WTC11 (cell line): ENCODE measurements at regions not wholly inside any gene's neighbourhood (a gene's known extent, or its start where the extent isn't known, plus 50 kb on each side); places are given as distances from the start of the nearest gene placed in this dataset.

Source experiments
- ATAC-seq: fragments of 200-7000 bp; cut with Tn5 transposase; 2 replicates; pipeline ENCODE4 v1.10.0; 2021; ENCODE audit warnings: mild to moderate bottlenecking, moderate library complexity
- CTCF ChIA-PET: fragments of 300-600 bp; sonication (Branson Sonifier 250); formaldehyde crosslinking; loops from one replicate; lab custom pipeline; 2021; ENCODE audit warnings: antibody characterized with exemption; lab: Charles Lee
- POLR2A ChIA-PET: fragments of 350-600 bp; sonication (Branson Sonifier 250); formaldehyde crosslinking; loops from one replicate; lab custom pipeline; 2021; ENCODE audit warnings: antibody characterized with exemption; lab: Charles Lee
- DNase-seq: peaks from one replicate; pipeline ENCODE4 v3.0.0; 2021; ENCODE audit warnings: low spot score
- H3K27ac Mint-ChIP-seq: 2 replicates; pipeline ENCODE4 v1.8.0; 2021; ENCODE audit warnings: mixed read lengths
- H3K27me3 Mint-ChIP-seq: 2 replicates; pipeline ENCODE4 v1.8.0; 2021; ENCODE audit warnings: low read depth, mild to moderate bottlenecking, moderate library complexity, mixed read lengths
- H3K36me3 Mint-ChIP-seq: 2 replicates; pipeline ENCODE4 v1.8.0; 2021; ENCODE audit warnings: mixed read lengths
- H3K4me1 Mint-ChIP-seq: 2 replicates; pipeline ENCODE4 v1.8.0; 2022; ENCODE audit warnings: mixed read lengths
- H3K4me3 Mint-ChIP-seq: 2 replicates; pipeline ENCODE4 v1.8.0; 2021; ENCODE audit warnings: mild to moderate bottlenecking, moderate library complexity, mixed read lengths
- H3K9me3 Mint-ChIP-seq: 2 replicates; pipeline ENCODE4 v1.8.0; 2021; ENCODE audit warnings: mixed read lengths
- AR ChIP-seq: fragments of 250-450 bp; sonication (Bioruptor Pico); IDR thresholded peaks from 2 replicates; pipeline ENCODE4 v1.9.0; 2021; ENCODE audit warnings: mild to moderate bottlenecking
- CREB1 ChIP-seq: sonication (generic); formaldehyde crosslinking; IDR thresholded peaks from 2 replicates; pipeline ENCODE4 v1.8.0; 2023; ENCODE audit warnings: mild to moderate bottlenecking, missing genetic modification reagents
- CREM ChIP-seq: sonication (generic); formaldehyde crosslinking; IDR thresholded peaks from 2 replicates; pipeline ENCODE4 v1.8.1; 2022; ENCODE audit warnings: mild to moderate bottlenecking, missing genetic modification reagents, moderate library complexity
- CTCF ChIP-seq: fragments of 200-600 bp; IDR thresholded peaks from 2 replicates; pipeline ENCODE4 v1.8.0; 2022; ENCODE audit warnings: antibody characterized with exemption
- E2F1 ChIP-seq: sonication (generic); formaldehyde crosslinking; IDR thresholded peaks from 2 replicates; pipeline ENCODE4 v1.8.0; 2022; ENCODE audit warnings: mild to moderate bottlenecking, missing genetic modification reagents
- ELF4 ChIP-seq: sonication (generic); formaldehyde crosslinking; IDR thresholded peaks from 2 replicates; pipeline ENCODE4 v1.8.1; 2022; ENCODE audit warnings: low read depth, mild to moderate bottlenecking, moderate library complexity, missing genetic modification reagents
- ESRRA ChIP-seq: sonication (generic); formaldehyde crosslinking; IDR thresholded peaks from 2 replicates; pipeline ENCODE4 v1.8.1; 2022; ENCODE audit warnings: mild to moderate bottlenecking, missing genetic modification reagents, borderline replicate concordance
- FOXK1 ChIP-seq: sonication (generic); formaldehyde crosslinking; IDR thresholded peaks from 2 replicates; pipeline ENCODE4 v1.8.0; 2022; ENCODE audit warnings: mild to moderate bottlenecking, moderate library complexity, missing genetic modification reagents
- FOXP1 ChIP-seq: sonication (generic); formaldehyde crosslinking; IDR thresholded peaks from 2 replicates; pipeline ENCODE4 v1.8.0; 2022; ENCODE audit warnings: missing genetic modification reagents, mild to moderate bottlenecking, moderate library complexity, borderline replicate concordance
- JAZF1 ChIP-seq: fragments of 250-450 bp; sonication (Bioruptor Pico); IDR thresholded peaks from 2 replicates; pipeline ENCODE4 v1.9.0; 2021; ENCODE audit warnings: moderate library complexity, mild to moderate bottlenecking, inconsistent platforms
- PRDM15 ChIP-seq: sonication (generic); formaldehyde crosslinking; IDR thresholded peaks from 2 replicates; pipeline ENCODE4 v1.8.0; 2022; ENCODE audit warnings: missing genetic modification reagents
- PRRX2 ChIP-seq: fragments of 250-450 bp; sonication (Bioruptor Pico); IDR thresholded peaks from 2 replicates; pipeline ENCODE4 v1.8.0; 2021; ENCODE audit warnings: mild to moderate bottlenecking
- ZNF263 ChIP-seq: sonication (generic); formaldehyde crosslinking; IDR thresholded peaks from 2 replicates; pipeline ENCODE4 v1.8.1; 2022; ENCODE audit warnings: low read depth, mild to moderate bottlenecking, moderate library complexity, missing genetic modification reagents
- TF ChIP-seq, protein P1 (sequence below): sonication (generic); formaldehyde crosslinking; conservative IDR thresholded peaks from 2 replicates; pipeline ENCODE4 v1.8.1; 2022; ENCODE audit warnings: mild to moderate bottlenecking, missing genetic modification reagents
- TF ChIP-seq, protein P2 (sequence below): fragments of 250-450 bp; sonication (Bioruptor Pico); IDR thresholded peaks from 2 replicates; pipeline ENCODE4 v2.1.2; 2022; ENCODE audit warnings: mild to moderate bottlenecking, moderate library complexity
- TF ChIP-seq, protein P3 (sequence below): sonication (generic); formaldehyde crosslinking; IDR thresholded peaks from 2 replicates; pipeline ENCODE4 v1.8.0; 2022; ENCODE audit warnings: mild to moderate bottlenecking, missing genetic modification reagents
- TF ChIP-seq, protein P4 (sequence below): sonication (generic); formaldehyde crosslinking; IDR thresholded peaks from 2 replicates; pipeline ENCODE4 v1.8.1; 2023; ENCODE audit warnings: mild to moderate bottlenecking, missing genetic modification reagents, moderate library complexity

GRCh38 chr14:43141636-43142191, 1365.4 kb downstream of the FSCB start:
- no peaks in the 10 kb centered on the region for H3K27me3 Mint-ChIP-seq
- peaks cover 19% of the 10 kb centered on the region for H3K9me3 Mint-ChIP-seq
- no peak for DNase-seq
- H3K4me3 Mint-ChIP-seq, result no peak overlapping the region
- H3K4me1 Mint-ChIP-seq, result no peaks in the 10 kb centered on the region
- ChIA-PET POLR2A (no interaction called here), CTCF (no interaction called here)
- H3K27ac Mint-ChIP-seq, result no peak overlapping the region
- peaks cover 10% of the 10 kb centered on the region for H3K36me3 Mint-ChIP-seq
- TF ChIP-seq PRRX2 (CRISPR knock-in tag) (no peak), FOXP1 (no peak), JAZF1 (CRISPR knock-in tag) (no peak), PRDM15 (no peak), ZNF263 (CRISPR knock-in tag) (no peak), CREB1 (CRISPR knock-in tag) (no peak), CTCF (no peak), AR (CRISPR knock-in tag) (no peak), ESRRA (CRISPR knock-in tag) (no peak), FOXK1 (CRISPR knock-in tag) (no peak), CREM (no peak), E2F1 (no peak), ELF4 (no peak)
- TF ChIP-seq, protein P1, sequence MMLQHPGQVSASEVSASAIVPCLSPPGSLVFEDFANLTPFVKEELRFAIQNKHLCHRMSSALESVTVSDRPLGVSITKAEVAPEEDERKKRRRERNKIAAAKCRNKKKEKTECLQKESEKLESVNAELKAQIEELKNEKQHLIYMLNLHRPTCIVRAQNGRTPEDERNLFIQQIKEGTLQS (CRISPR knock-in tag), result no peak
- TF ChIP-seq, protein P2, sequence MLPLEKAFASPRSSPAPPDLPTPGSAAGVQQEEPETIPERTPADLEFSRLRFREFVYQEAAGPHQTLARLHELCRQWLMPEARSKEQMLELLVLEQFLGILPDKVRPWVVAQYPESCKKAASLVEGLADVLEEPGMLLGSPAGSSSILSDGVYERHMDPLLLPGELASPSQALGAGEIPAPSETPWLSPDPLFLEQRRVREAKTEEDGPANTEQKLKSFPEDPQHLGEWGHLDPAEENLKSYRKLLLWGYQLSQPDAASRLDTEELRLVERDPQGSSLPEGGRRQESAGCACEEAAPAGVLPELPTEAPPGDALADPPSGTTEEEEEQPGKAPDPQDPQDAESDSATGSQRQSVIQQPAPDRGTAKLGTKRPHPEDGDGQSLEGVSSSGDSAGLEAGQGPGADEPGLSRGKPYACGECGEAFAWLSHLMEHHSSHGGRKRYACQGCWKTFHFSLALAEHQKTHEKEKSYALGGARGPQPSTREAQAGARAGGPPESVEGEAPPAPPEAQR (CRISPR knock-in tag), result no peak
- TF ChIP-seq, protein P3, sequence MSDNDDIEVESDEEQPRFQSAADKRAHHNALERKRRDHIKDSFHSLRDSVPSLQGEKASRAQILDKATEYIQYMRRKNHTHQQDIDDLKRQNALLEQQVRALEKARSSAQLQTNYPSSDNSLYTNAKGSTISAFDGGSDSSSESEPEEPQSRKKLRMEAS (CRISPR knock-in tag), result no peak
- TF ChIP-seq, protein P4, sequence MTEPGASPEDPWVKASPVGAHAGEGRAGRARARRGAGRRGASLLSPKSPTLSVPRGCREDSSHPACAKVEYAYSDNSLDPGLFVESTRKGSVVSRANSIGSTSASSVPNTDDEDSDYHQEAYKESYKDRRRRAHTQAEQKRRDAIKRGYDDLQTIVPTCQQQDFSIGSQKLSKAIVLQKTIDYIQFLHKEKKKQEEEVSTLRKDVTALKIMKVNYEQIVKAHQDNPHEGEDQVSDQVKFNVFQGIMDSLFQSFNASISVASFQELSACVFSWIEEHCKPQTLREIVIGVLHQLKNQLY (CRISPR knock-in tag), result no peak
- no peak for ATAC-seq
